ENCODE measurements at regions not wholly inside any gene's neighbourhood (a gene's known extent, or its start where the extent isn't known, plus 50 kb on each side); places are given as distances from the start of the nearest gene placed in this dataset.

- no peak for TF ChIP-seq CTCF (IDR thresholded peaks at IDR 0.05)
- no peak for TF ChIP-seq POLR2A (IDR thresholded peaks at IDR 0.05)
Observed at GRCh38 chr11:23496340-23496739, 636.1 kb upstream of the CCDC179 start.
